ENCODE measurements at regions not wholly inside any gene's neighbourhood (a gene's known extent, or its start where the extent isn't known, plus 50 kb on each side); places are given as distances from the start of the nearest gene placed in this dataset.
"Not testable (repeated sequence)": the region's sequence is repeated elsewhere in the genome, so short reads cannot be mapped to it uniquely, and the experiment has no call there.

DNA sequence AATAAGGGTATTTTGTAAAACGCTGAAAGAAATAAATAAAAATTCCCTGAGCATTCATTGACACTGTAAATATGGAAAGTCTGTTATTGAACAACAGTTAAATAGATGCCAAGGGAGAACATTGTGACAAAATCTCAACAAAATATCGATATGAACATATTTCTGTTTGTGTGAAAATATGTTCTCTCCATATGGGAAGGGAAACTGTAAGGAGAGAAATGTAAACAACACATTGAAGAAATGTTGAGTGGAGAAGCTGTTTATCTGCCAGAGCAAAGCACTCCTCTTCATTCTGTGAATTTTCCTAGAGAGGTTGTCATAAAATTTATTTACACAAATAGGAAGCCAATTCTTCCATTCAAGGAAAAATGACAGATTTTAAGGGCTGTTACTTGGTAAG, 57.1 kb upstream of the EOMES start:
- intact Hi-C loops (cut with DNase I), result no loop called here
- ATAC-seq, result no peak

DNA sequence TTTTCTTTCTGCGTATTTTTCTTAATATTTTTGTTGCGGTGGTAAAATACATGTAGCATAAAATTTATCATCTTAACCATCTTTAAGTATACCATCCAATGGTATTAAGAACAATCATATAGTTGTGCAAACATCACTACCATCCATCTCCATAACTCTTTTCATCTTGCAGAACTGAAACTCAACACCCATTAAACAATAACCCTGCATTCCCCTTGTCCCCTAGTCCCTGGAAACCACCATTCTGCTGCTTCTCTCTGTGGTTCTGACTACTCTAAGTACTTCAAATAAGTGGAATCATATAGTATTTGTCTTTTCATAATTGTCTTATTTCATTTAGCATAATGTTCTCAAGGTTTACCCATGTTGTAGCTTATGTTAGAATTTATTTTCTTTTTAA, 67.3 kb upstream of the EOMES start:
- intact Hi-C loops (cut with DNase I), result no loop called here
- ATAC-seq (no peak), DNase-seq (ENCODE audit: missing footprints) (no peak)

More for the DNA sequence above, 57.1 kb upstream of the EOMES start:
- DNase-seq (ENCODE audit: missing footprints), result no peak

DNA sequence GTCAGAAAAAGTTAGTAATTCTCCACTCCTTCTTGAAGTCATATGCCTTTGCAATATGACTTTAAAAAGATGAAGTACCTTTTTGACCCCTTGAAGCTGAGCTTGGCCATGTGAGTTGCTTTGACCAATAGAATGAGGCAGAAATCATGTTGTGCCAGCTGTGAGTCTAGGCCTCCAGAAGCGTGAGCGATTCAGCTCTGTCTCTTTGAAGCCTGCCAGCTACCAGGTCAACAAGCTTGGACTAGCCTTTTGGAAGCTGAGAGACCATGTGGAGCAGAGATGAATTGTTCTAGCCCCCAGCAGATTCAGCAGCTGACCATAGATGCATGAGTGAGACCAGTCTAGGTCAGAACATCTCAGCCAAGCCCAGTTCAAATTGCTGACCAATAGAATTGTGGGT, 69.8 kb upstream of the EOMES start:
- ATAC-seq (no peak), DNase-seq (ENCODE audit: missing footprints) (no peak)
- intact Hi-C loops (cut with DNase I), result no loop called here

DNA sequence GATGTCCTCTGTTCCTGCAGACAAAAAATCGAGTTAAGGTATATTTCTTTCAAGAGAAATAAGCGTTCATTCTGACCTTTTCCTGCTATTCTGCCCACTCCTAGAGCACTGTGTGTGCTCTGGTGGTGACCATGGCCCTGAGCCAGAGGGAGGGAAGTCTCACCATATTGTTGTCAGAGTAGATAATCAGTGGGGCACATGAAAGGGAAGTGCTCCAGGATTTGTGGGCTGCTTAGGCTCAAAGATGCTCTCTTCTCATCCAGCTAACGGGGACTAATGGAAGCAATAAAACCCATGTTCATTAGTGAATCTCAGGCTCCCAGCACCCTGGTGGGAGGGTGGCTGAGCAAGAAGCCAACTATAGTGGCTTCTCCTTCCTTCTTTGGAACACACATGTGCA, 70.7 kb upstream of the EOMES start:
- DNase-seq (ENCODE audit: missing footprints), result no peak
- no peak for ATAC-seq
- intact Hi-C loops (cut with DNase I), result no loop called here

DNA sequence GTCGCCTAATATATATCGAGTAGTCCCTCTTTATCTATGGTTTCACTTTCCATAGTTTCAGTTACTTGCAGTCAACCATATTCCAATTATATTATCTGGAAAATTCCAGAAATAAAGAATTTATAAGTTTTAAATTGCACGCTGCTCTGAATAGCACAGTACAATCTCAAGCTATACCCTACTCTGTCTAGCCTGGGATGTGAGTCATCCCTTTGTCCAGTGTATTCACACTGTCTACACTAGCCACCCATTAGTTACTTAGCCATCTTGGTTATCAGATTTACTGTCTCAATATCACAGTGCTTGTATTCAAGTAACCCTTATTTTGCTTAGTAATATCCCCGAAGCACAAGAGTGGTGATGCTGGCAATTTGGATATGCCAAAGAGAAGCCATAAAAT, 72.1 kb upstream of the EOMES start:
- DNase-seq (ENCODE audit: missing footprints) (no peak), ATAC-seq (no peak)
- intact Hi-C loops (cut with DNase I), result no loop called here

DNA sequence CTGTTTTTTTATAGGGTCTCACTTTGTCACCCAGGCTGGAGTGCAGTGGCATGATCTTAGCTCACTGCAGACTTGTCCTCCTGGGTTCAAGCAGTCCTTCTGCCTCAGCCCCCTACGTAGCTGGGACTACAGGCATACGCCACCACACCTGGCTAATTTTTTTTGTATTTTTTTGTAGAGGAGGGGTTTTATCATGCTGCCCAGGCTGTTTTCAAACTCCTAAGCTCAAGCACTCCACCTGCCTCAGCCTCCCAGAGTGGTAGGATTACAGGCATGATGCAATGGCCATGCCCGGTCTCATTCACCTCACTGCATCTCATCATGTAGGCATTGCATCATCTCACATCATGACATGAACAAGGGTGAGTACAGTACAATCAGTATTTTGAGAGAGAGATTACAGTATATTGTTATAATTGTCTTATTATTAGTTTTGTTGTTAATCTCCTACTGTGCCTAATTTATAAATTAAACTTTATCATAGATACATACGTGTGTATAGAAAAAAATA, 74.3 kb upstream of the EOMES start:
- ATAC-seq (no peak), DNase-seq (ENCODE audit: missing footprints) (no peak)
- intact Hi-C loops (cut with DNase I), result no loop called here

DNA sequence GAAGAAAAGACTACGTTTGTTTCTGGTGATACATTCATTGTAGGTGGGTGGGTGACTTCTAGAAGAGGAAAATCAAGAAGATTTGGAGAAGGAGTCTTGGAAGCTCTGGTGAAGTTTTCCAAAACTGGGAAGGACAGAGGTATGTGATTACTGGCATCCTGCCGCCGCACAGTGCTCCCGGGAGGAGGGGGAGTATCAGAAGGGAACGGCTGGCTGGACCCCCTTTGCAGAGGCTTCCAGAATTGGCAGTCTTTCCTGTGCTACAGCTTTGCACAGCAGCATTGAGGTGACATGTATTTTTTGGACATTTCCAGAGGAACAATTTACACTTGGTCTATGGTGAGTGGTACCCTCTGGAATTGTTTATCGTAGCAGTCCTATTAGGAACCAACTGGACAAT, 75.7 kb upstream of the EOMES start:
- no peak for DNase-seq (ENCODE audit: missing footprints)
- no peak for ATAC-seq
- intact Hi-C loops (cut with DNase I), result no loop called here

DNA sequence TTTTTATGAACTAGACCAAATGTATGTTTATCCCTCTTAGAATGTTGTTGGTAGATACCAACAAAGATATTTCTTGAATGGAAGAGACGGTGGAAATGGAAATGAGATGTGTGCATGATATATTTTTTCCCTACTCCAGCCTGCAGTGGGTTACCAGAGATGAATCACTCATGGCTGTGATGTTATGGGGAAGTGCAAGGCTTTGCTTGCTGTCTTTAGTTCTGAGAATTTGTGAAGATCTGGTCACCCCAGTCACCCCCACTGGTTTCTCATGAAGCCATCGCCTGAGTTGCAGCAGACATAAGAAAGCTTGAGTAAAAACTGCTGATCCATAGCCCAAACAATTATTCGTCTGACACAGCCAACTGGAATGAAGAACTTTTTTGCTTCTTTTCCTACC, 78.1 kb upstream of the EOMES start:
- ATAC-seq (no peak), DNase-seq (ENCODE audit: missing footprints) (no peak)
- intact Hi-C loops (cut with DNase I), result no loop called here

DNA sequence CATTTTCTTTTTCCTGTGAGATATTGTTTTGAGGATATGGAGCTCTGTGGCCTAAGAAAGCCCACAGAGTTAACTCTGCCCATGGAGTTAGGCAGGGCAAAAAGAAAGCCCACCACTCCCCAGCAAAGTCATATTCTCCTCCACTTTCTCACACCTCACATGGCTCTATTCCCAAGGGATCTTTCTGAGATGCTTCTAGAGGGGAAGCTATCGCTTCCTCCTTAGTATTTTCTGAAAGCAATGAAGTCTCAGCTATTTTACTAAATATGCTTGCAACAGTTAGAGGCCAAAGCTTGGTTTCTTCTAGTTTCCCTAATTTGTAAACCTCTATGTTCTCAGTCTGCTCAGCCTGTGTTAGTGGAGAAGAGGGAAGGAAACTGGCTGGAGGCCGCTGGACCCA, 80.3 kb upstream of the EOMES start:
- intact Hi-C loops (cut with DNase I), result no loop called here
- DNase-seq (ENCODE audit: missing footprints), result no peak
- ATAC-seq, result no peak

DNA sequence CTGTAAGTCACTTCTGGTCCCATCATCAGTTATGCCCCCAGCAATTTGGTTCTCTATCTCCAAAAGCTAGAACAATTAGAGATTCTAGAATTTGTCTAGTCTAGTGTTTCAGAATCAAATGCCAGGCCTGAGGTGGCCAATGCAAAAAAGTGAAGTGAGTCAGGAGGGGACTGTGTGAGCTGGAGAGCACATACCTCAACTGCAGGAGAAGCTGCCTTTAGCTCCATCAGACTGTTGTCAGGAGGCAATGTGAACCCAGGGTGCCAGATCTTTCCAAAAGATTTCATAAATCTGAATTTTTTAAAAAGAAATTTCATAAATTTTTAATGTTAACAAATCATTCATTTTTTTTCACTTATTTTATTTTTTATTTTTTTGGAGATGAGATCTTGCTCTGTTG, 80.7 kb upstream of the EOMES start:
- no peak for DNase-seq (ENCODE audit: missing footprints)
- intact Hi-C loops (cut with DNase I), result no loop called here
- no peak for ATAC-seq

DNA sequence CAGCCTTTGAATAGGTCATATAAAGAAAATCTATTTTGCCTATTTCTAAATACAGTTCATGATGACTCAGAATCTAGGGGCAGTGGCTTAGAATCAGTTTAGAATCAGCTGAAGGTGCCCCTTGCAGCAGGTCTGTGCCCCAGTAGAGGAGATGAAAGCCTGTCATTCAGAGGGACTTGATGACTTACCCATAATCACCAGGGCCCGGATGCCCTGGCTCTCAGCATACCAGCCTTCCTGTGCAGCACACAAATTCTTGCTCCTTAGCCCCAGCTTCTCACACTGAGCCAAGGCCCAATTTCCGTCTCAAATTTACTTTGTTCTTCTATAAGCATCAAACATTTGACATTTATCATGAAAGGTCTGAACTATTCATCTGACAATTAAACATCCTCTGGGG, 83.2 kb upstream of the EOMES start:
- DNase-seq (ENCODE audit: missing footprints) (no peak), ATAC-seq (no peak)
- intact Hi-C loops (cut with DNase I), result no loop called here

DNA sequence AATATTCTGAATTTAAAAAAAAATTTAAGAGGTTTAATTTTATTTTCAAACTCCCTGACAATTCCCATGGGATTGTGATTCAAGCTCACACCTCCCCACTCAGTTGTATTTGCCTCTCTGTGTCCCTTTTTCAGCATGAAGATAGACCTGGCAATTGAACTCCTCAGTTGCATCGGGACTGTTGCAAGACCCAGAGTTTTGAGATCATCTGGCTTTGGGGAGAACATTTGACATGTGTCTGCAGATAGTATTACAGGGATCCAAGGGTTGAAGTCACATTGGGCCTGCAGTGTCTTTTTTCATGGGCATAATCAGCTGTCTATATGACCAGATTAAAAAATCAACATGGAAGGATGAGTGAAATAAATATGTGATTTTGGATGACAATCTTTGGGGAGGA, 91.1 kb upstream of the EOMES start:
- ATAC-seq, result no peak
- DNase-seq (ENCODE audit: missing footprints), result no peak
- intact Hi-C loops (cut with DNase I), result no loop called here

DNA sequence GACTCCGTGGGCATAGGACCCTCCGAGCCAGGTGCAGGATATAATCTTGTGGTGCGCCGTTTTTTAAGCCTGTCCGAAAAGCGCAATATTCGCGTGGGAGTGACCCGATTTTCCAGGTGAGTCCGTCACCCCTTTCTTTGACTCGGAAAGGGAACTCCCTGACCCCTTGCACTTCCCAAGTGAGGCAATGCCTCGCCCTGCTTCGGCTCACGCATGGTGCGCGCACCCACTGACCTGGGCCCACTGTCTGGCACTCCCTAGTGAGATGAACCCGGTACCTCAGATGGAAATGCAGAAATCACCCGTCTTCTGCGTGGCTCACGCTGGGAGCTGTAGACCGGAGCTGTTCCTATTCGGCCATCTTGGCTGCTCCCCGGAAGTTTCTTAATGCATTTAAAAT, 99.5 kb upstream of the EOMES start:
- intact Hi-C loops (cut with DNase I); ATAC-seq; DNase-seq (ENCODE audit: missing footprints): not testable (repeated sequence)

DNA sequence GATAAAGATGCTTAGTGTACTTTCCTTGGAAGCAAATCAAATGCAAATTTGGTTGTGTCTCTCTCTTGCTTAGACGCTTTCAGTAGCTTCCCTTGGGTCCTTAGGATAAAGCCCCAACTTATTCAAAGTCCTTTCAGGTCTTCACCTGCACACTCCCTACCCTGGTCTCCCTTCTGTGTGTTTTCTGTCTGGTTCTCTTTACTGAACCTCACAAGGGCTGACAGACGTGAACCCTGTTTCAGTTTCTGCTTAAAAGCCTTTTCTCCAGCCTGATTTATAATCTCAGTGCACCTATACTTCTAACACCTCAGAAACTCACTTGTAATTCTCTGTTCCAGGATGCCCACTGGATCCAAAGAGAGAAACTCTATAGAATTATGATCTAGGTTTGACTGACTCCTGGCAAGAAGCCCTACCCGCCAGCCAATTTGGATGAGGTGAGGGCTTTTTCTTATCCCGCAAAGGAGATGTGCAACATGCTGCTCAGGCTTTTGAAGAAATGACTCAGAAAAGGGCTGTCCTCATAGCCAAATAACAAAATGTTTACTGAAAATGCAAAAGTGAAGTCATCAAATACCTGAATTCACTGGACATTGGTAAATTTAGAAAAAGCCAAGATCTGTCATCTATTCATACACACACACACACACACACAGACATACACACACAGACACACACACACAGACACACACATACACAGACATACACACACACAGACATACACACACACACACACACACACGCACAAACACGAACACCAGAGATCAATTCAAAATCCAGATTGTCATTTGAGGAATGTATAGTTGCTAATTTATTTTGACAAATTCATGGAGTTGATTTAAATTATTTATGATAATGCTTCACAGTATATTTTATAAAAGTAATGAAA, 102.4 kb upstream of the EOMES start:
- ATAC-seq, result no peak
- intact Hi-C loops (cut with DNase I), result no loop called here
- DNase-seq (ENCODE audit: missing footprints), result no peak

DNA sequence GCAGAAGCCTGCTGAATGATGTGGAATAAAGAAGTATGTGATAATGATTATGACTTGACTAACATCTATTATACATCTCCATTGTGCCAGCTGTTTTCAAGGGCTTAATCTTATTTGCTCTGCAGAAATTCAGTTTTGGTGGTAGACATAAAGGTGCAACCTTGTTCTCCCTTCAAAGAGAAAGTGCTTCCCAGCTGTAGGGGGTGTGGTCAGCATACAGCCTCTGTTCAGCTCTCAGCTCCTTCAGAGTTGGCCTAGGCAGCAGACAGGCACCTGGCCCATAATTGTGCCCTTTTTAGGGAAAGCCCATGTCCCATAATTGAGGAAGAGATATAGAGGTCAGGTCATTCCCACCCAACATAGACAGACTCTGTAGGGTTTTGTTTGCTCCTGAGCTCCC, 104.3 kb upstream of the EOMES start:
- DNase-seq (ENCODE audit: missing footprints) (no peak), ATAC-seq (no peak)
- intact Hi-C loops (cut with DNase I), result no loop called here

DNA sequence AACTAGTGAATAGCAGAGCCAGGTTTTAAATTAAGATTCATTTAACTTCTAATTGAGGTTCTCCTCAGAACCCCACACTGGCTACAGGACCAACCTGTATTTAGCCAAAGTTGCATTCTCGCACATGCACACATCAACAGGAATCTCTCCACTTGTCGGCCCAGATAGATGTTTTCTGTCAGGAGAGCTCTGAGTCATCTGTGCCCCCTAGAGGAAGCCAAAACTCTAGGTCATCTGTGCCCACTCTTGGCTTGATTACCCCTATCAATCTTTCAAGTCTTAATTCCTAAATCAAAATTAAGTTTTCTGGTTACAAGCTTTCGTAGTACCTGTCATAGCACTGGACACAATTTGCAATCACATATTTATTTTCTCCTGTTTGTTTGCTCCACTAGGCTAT, 104.9 kb upstream of the EOMES start:
- DNase-seq (ENCODE audit: missing footprints), result no peak
- no peak for ATAC-seq
- intact Hi-C loops (cut with DNase I), result no loop called here

DNA sequence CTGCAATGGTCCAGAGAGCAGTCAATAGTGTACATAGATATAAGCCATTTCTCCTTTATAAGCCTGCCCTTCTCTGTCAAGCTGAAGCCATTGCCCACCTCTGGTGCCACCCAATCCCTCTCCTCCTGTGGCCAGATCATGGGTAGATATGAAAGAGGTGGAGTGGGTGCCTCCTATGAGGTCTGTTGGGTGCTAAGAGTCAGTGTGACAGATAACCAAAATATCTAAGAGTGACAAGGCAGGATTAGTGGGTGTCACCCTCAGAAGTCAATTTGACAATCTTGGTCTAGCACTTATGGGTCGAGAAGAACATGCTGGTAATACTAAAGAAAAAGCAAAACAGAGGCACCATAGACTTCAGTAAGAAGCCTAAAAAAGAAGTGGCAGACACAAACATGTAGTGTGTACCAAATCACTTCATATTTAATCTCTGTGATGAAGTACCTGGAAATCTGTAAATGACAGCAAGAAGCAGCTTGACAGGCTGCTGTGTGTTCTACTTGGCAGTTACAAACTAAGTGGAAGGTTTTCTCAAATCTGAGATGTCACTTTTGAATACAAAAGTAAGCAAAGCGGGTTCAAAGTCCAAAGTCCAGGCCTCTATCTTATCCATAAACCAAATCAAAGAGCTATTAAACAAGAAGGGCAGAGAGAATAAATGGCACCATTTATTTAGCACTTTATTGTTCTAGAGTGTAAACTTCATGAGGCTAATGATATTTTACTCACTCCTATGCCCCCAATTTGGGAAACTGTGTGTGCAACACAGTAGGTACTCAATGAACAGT, 118.9 kb upstream of the EOMES start:
- DNase-seq (ENCODE audit: missing footprints) (no peak), ATAC-seq (no peak)
- intact Hi-C loops (cut with DNase I), result no loop called here

DNA sequence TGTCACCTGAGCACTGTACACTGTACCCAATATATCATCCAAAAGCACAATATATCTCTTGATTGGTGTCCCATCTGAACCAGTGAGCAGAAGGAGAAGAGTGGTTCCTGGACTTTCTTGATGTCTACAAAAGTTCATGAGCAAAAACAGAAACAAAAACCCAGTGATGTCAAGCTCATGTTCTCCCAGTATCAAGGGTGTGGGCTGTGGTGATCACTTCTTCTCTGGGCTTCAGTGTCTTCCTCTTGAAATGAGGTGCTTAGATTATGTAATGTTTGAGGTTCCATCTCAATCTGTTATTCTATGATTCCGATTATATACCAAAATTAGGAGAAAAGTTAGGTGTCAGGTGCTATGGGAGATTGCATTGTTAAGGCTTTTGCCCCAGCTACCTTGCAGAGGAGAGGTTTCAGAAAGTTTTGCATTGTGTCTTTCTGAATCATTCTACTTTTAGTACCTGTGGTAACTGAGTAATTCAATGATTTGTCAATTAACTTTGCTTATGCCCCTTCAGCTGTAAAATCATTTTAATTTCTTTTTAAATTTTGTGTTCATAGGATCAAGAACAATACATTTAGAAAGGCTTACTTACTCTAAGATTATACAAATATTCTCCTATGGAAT, 122.0 kb upstream of the EOMES start:
- intact Hi-C loops (cut with DNase I), result no loop called here
- DNase-seq (ENCODE audit: missing footprints), result no peak
- no peak for ATAC-seq

DNA sequence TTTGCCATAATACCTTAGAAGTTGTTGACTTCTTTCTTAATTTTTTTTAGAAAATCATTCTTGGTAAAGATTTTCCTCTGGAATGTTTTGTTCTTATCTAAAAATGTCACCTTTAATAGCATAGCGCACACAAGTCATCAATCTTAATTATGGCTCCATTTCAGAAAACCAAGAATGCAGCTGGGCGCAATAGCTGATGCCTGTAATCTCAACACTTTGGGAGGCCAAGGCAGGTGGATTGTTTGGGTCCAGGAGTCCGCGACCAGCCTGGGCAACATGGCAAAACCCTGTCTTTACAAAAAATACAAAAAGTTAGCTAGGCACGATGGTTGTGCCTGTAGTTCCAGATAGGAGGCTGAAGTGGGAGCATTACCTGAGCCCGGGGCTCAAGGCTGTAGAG, 125.6 kb upstream of the EOMES start:
- ATAC-seq (no peak), DNase-seq (ENCODE audit: missing footprints) (no peak)
- intact Hi-C loops (cut with DNase I), result no loop called here

DNA sequence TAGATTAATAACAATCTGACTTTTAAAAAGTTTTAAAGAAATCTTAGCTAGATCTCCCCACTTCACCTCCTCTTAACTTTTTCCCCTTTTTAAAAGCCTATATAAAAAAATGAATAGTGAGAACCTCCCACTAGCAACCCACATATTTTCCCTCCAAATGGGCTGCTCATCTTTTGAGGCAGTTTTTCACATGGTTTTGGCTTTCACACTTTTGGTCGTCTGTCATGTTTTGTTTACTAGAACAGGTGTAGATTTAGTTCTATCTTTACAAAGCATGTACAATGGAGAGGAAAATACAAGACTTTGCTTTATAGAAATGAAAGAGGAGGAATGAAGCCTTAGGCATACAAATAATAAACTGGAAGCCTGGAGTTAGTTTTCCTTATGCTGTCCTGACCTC, 126.7 kb upstream of the EOMES start:
- intact Hi-C loops (cut with DNase I), result no loop called here
- no peak for ATAC-seq
- DNase-seq (ENCODE audit: missing footprints), result no peak
